SJSA1 (cell line): ENCODE measurements at regions not wholly inside any gene's neighbourhood (a gene's known extent, or its start where the extent isn't known, plus 50 kb on each side); places are given as distances from the start of the nearest gene placed in this dataset.

Experiments used
- DNase-seq, 2 experiments: peaks; one replicate each; pipeline ENCODE4 v3.0.0-alpha.2; 2015 to 2020; ENCODE audit warnings: low spot score in 2 of 2, low read depth in 1 of 2
- H3K27ac ChIP-seq: fragments of 250-450 bp; sonication (Bioruptor Pico); 2 replicates; pipeline ENCODE4 v1.5.1; 2020; ENCODE audit warnings: mild to moderate bottlenecking, moderate library complexity
- H3K27me3 ChIP-seq: fragments of 250-450 bp; sonication (Bioruptor Pico); replicated peaks from 2 replicates; pipeline ENCODE4 v1.5.1; 2020; ENCODE audit warnings: mild to moderate bottlenecking, moderate library complexity
- H3K36me3 ChIP-seq: fragments of 250-450 bp; sonication (Bioruptor Pico); 2 replicates; pipeline ENCODE4 v1.5.1; 2020; ENCODE audit warnings: mild to moderate bottlenecking
- H3K4me1 ChIP-seq: fragments of 250-450 bp; sonication (Bioruptor Pico); replicated peaks from 2 replicates; pipeline ENCODE4 v1.6.1; 2021; ENCODE audit warnings: mild to moderate bottlenecking
- H3K4me3 ChIP-seq: fragments of 250-450 bp; sonication (Bioruptor Pico); 2 replicates; pipeline ENCODE4 v1.5.1; 2020; ENCODE audit warnings: mild to moderate bottlenecking
- H3K9me3 ChIP-seq: fragments of 250-450 bp; sonication (Bioruptor Pico); replicated peaks from 2 replicates; pipeline ENCODE4 v1.5.1; 2020; ENCODE audit warnings: mild to moderate bottlenecking

DNA sequence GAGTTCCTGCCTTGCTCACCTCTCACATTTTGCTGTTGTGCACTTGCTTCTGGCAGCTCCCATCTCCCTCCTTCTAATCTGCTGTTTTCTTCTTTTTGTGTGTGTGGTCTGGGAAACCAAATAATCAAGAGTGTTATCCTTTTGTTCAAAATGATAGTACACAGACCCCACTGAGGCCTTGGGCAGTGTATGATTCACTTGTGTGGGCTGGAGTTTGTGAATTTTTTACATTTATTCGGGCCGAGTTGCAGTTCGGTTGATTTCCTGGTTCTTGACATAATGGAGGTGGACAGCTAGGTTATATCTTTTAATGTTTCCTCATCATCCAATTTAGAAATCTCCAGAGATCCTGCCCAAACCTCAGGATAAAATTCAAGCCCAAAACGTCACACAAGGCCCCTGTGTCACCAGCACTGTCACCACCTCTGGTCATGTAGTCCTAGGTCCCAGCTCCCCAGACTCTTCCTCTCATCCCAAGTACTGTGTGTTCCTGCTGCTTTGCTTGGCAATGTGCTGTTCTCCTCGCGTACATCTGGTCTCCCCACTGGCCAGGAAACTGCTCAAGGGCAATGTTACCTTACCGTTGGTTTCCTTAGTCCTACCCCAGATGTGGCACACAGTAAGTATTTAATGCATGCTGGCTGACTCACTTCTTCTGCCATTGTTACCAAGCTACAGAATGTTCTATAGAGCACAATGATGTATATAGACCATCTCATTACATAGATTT is 55.7 kb upstream of the PHACTR2 start:
- no peaks in the 10 kb centered on the region for H3K9me3 ChIP-seq
- no peaks in the 10 kb centered on the region for H3K36me3 ChIP-seq
- peak; percentile 67 to 83 for DNase-seq
- H3K4me3 ChIP-seq = no peak overlapping the region
- H3K27ac ChIP-seq = peak overlapping the region; percentile 58
- no peaks in the 10 kb centered on the region for H3K27me3 ChIP-seq
- peaks cover 32% of the 10 kb centered on the region for H3K4me1 ChIP-seq

DNA sequence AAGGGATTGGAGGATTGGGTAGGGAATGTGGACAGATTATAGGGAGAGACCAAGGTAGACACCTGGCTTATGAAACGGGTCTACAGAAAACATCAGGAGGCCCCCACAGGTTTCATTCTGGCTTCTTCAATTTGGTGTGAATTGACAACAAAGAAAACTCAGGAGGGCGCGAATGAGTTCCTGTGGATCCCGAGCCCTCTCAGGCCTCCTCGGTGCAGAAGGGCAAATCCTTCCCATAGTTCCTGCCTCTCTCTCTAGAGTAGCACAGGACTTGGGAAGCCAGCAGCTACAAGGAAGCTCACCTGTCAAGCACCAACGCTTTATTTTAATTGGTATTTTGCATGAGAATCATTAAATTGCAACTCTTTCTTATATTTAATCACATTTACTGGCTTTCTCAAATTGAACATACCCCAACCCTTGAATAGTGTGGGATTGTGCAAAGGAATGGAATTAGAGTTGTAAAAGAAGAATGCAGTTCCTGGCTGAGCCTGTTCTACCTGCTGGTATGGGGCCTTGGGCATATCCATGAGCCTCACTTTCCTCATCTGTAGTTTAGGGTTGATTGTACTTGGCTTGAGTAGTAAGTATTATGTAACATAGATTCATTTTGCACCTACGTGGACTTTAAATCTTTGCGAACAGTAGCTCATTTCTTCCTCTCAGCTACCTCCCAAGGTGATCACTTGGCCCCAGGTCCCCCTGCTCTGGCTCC is 56.4 kb upstream of the PHACTR2 start:
- H3K27me3 ChIP-seq = no peaks in the 10 kb centered on the region
- H3K4me1 ChIP-seq = peaks cover 32% of the 10 kb centered on the region
- no peaks in the 10 kb centered on the region for H3K9me3 ChIP-seq
- DNase-seq = no peak
- no peaks in the 10 kb centered on the region for H3K36me3 ChIP-seq
- H3K27ac ChIP-seq = no peak overlapping the region
- H3K4me3 ChIP-seq = no peak overlapping the region

DNA sequence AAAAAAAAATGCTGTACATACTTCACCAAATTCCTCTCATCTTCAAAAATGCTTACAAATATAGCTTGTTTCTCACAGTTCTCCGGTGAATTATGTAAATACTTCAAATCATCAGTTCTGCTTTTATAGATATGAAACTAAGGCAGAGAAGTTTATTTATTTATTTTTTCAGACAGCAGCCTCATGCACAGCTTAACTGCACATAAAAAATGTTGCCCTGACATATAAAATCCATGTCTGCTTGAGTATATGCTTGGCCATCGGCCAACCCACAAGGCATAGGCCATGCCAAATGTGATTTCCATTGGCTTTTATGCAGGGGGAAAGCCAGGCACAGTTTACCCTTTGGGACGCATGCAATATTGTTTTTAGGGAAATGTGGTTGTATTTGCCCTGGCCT is 57.3 kb upstream of the PHACTR2 start:
- H3K27me3 ChIP-seq = no peaks in the 10 kb centered on the region
- DNase-seq = no peak
- H3K27ac ChIP-seq = no peak overlapping the region
- no peaks in the 10 kb centered on the region for H3K9me3 ChIP-seq
- peaks cover 32% of the 10 kb centered on the region for H3K4me1 ChIP-seq
- no peak overlapping the region for H3K4me3 ChIP-seq
- no peaks in the 10 kb centered on the region for H3K36me3 ChIP-seq

DNA sequence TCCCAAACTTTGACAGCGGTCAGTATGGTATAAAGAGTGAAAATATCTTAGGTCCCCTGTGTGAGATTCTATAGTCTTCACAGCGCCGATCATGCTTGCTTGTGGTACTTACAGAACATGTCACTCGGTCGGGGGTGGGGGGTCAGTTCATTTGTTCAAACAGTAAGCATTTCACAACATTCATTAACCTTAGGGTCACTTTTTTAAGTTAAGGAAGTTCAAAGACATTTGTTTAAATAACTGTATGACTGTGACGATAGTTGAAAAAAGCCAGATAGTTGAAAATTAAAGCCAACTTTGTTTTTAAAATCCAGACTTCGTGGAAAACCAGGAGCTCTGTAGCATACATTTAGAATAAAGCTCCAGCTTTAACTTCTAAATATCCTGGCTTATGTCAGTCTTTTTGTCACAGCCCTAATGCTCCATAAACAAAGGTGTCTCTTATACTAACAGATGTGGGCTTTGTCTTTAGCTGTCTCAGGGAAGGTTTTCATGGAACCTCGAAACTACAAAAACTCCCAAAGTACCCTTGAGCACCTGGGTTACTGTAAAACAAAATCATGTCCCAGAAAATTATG is 57.9 kb upstream of the PHACTR2 start:
- no peak overlapping the region for H3K27ac ChIP-seq
- H3K9me3 ChIP-seq = no peaks in the 10 kb centered on the region
- H3K27me3 ChIP-seq = no peaks in the 10 kb centered on the region
- H3K36me3 ChIP-seq = no peaks in the 10 kb centered on the region
- H3K4me1 ChIP-seq = peaks cover 32% of the 10 kb centered on the region
- no peak for DNase-seq
- H3K4me3 ChIP-seq = no peak overlapping the region

DNA sequence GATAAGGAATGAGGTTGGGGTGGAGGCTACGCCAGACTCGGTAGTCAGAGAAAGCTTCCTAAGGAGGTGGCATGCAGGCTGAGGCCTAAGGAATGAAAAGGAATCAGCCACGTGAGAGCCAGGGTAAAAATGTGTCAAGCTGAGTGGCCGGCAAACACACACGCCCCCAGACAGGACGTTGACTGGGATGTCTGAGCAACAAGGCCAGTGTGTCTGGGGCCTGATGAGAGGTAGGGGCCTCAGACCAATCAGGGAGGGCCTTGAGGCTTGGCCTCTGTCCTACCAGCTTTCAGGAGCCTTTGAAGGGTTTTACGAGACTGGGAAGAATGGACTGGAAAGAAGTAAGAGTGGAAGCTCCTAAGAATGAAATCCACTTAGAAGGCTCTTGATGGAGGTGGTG is 61.0 kb upstream of the PHACTR2 start:
- no peaks in the 10 kb centered on the region for H3K36me3 ChIP-seq
- H3K27ac ChIP-seq = no peak overlapping the region
- no peaks in the 10 kb centered on the region for H3K9me3 ChIP-seq
- H3K27me3 ChIP-seq = no peaks in the 10 kb centered on the region
- peaks cover 21% of the 10 kb centered on the region for H3K4me1 ChIP-seq
- no peak overlapping the region for H3K4me3 ChIP-seq
- no peak for DNase-seq

DNA sequence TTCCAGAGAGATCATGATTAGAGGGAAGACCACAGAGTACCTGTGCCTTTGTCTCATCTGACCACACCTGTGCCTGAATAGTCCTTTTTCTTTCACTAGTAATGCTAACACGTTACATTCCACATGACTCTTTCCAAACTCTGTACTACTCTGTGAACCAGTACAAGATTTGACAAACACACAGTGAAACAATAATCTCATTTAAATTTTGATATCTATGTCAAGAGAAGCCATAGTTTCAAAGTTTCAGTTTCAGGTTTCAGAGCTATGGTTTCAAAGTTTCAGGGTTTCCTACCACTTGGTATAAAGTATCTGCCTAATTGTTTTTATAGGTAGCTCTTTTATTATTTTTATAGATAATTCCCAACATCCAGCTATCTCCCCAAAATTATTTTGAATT is 62.0 kb upstream of the PHACTR2 start:
- H3K27me3 ChIP-seq = no peaks in the 10 kb centered on the region
- no peak overlapping the region for H3K4me3 ChIP-seq
- DNase-seq = no peak
- no peak overlapping the region for H3K27ac ChIP-seq
- H3K36me3 ChIP-seq = no peaks in the 10 kb centered on the region
- peaks cover 12% of the 10 kb centered on the region for H3K4me1 ChIP-seq
- no peaks in the 10 kb centered on the region for H3K9me3 ChIP-seq

DNA sequence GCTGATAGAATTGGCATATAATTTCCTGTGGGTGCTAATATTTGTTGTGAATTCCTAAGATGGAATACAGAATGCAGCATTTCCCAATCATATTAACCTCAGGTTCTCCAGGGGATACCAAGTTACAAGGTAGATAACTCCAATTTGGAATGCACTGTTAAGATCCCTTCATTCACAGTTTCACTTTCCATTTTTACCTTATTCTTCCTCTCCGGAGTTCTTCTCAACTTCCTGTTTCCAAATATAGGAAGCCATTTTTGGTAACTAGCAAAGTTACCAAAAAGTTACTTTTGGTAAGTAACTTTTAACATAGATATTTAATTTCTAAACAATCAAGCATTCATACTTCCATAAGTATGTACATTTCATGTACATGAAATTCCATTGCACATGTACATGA is 63.5 kb upstream of the PHACTR2 start:
- H3K36me3 ChIP-seq = no peaks in the 10 kb centered on the region
- no peak for DNase-seq
- no peak overlapping the region for H3K4me3 ChIP-seq

DNA sequence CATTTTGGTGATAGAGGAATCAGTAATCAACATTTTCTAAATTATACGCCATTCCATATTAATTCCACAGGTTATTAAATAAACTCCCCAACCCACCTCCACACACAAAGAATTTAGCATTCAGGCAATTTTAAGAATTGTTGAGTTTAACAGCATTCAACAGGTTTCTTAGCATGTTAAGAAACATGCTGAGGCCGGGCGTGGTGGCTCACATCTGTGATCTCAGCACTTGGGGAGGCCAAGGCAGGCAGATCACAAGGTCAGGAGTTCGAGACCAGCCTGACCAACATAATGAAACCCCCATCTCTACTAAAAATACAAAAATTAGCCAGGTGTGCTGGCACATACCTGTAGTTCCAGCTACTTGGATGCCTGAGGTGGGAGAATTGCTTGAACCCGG is 64.0 kb upstream of the PHACTR2 start:
- Histone ChIP-seq H3K27ac (no peak overlapping the region), H3K9me3 (no peaks in the 10 kb centered on the region), H3K4me3 (no peak overlapping the region), H3K36me3 (no peaks in the 10 kb centered on the region), H3K4me1 (peaks cover 11% of the 10 kb centered on the region), H3K27me3 (no peaks in the 10 kb centered on the region)
- no peak for DNase-seq

More for the DNA sequence above, 63.5 kb upstream of the PHACTR2 start:
- Histone ChIP-seq H3K27ac (no peak overlapping the region), H3K4me1 (peaks cover 6% of the 10 kb centered on the region), H3K27me3 (no peaks in the 10 kb centered on the region), H3K9me3 (no peaks in the 10 kb centered on the region)

DNA sequence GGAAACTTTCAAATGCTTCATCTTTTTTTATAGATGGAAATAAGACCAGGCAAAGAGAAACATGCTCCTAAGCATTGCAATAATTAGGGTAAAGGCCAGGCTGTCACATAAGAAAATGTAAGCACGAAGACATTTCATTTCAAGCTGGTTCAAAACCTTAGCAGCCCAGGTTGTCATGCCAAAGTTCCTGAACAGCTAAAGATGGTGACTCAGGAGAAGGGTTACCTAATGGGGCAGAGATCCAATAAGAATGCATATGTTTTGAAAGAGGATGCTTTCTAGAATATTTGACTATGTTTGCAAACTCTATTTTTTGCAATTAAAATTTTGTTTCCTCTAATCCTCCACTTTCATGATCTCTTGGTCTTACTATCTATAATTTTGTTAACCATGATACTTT is 65.6 kb upstream of the PHACTR2 start:
- H3K27me3 ChIP-seq = no peaks in the 10 kb centered on the region
- H3K36me3 ChIP-seq = no peaks in the 10 kb centered on the region
- no peak overlapping the region for H3K27ac ChIP-seq
- DNase-seq = no peak
- H3K4me1 ChIP-seq = peaks cover 25% of the 10 kb centered on the region
- no peak overlapping the region for H3K4me3 ChIP-seq
- no peaks in the 10 kb centered on the region for H3K9me3 ChIP-seq

DNA sequence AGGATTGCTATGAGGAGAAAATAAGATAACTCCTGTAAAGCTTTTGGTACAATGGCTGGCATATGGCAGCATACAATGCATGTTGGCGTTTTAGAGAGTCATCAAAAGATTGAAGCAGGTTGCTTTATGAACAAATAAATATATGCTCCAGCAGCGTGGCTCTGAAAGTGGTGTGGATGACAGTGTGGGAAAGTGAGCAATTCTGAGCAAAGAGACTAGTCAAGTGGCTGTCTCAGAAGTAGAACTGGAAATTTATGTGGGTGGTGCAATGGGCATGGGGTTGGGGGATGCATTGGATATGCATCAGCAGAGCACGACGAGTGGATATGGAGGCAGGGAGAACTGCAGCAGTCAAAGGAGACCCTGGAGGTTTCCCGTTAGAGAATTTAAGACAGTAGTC is 66.2 kb upstream of the PHACTR2 start:
- Histone ChIP-seq H3K27ac (no peak overlapping the region), H3K4me3 (no peak overlapping the region), H3K27me3 (no peaks in the 10 kb centered on the region), H3K4me1 (peaks cover 29% of the 10 kb centered on the region), H3K9me3 (no peaks in the 10 kb centered on the region), H3K36me3 (no peaks in the 10 kb centered on the region)
- no peak for DNase-seq

DNA sequence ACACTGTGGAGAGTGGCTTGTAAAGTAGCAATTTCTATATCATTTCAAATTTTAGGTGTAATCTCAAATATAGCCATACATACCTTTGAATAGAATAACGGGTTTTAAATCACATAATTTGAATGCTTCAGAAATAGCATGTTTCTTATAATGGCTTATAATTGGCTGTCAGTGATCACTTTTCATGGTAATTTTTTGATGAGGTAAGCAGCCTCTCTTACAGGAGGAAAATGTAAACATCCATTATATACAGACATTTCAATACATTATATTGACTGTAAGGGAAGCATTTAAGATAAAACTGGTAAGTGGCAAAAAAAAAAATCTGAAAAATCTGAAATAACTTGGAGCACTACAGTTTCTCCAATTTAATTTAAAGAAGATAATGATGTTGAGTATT is 67.8 kb upstream of the PHACTR2 start:
- H3K4me1 ChIP-seq = peaks cover 29% of the 10 kb centered on the region
- H3K4me3 ChIP-seq = no peak overlapping the region
- no peaks in the 10 kb centered on the region for H3K9me3 ChIP-seq
- no peaks in the 10 kb centered on the region for H3K36me3 ChIP-seq
- DNase-seq = no peak
- no peak overlapping the region for H3K27ac ChIP-seq
- no peaks in the 10 kb centered on the region for H3K27me3 ChIP-seq

DNA sequence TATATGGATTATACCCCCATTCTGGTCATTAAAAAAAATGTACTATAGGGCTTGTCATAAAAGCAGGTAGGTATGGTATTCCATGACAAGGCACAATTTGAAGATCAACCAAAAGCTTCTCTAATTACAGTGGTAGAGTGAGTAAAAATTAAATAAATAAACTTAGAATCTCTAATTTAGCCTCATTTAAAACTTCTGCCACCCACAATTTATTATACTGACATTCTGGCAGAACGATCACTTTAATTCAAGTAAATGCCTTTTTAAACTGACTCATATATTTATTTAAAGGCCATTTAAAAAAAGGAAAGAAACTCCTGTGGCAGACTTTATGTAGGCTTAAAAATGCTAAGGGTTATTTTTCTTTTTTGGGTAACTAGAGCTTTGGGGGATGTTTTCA is 68.3 kb upstream of the PHACTR2 start:
- peak in 1 of 2 experiments; percentile 33 for DNase-seq
- Histone ChIP-seq H3K4me1 (peaks cover 29% of the 10 kb centered on the region), H3K36me3 (no peaks in the 10 kb centered on the region), H3K27me3 (no peaks in the 10 kb centered on the region), H3K9me3 (no peaks in the 10 kb centered on the region), H3K27ac (no peak overlapping the region), H3K4me3 (no peak overlapping the region)

DNA sequence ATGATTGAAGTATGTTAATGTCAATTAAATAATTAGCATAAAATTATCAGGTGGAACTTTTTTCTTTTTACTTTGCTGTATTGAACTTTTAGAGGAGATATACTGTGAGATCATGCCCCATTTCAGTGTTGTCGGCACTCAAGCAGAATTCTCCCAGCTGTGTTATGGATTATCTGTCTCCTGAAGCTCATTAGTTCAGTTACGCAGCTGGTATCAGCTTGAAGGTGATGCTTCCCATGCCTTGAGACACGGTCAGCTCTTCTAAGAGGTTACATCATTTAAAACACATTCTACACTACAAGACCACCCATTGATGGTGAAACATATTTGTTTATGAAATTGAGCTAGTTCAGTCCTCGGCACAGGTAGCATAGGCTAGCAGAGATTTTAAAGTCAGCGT is 68.9 kb upstream of the PHACTR2 start:
- no peaks in the 10 kb centered on the region for H3K27me3 ChIP-seq
- no peak overlapping the region for H3K27ac ChIP-seq
- H3K4me3 ChIP-seq = no peak overlapping the region
- peaks cover 29% of the 10 kb centered on the region for H3K4me1 ChIP-seq
- H3K36me3 ChIP-seq = no peaks in the 10 kb centered on the region
- no peak for DNase-seq
- H3K9me3 ChIP-seq = no peaks in the 10 kb centered on the region

DNA sequence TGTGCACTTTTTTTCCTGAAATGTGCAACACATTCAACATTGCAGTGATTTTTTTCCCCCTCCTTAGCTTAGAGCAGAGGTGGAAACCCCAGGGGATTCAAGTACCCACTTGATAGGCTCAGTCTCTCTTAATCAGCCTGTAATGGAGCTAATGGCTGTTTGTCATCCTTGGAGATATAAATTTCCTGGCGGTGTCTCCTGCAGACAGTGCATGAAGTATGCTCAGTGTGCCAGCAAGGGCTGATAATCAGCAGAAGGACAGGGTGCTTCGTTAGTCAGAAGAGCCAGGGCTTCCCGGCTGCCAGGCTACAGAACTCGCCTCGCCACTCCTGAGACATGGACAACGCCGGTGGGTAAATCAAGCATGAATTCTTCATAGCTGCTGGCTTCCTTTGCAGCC is 69.8 kb upstream of the PHACTR2 start:
- Histone ChIP-seq H3K27ac (no peak overlapping the region), H3K9me3 (no peaks in the 10 kb centered on the region), H3K4me3 (no peak overlapping the region), H3K36me3 (no peaks in the 10 kb centered on the region), H3K4me1 (peaks cover 29% of the 10 kb centered on the region), H3K27me3 (no peaks in the 10 kb centered on the region)
- no peak for DNase-seq
